GM18499 (cell line): ENCODE measurements at regions not wholly inside any gene's neighbourhood (a gene's known extent, or its start where the extent isn't known, plus 50 kb on each side); places are given as distances from the start of the nearest gene placed in this dataset.

Experiments
- ATAC-seq: cut with Tn5 transposase; IDR thresholded peaks from one replicate; pipeline ENCODE4 v1.9.1; 2021; ENCODE audit warnings: moderate number of reproducible peaks; ENCODE audit not compliant: insufficient read depth, unreplicated experiment

GRCh38 chr21:35111321-35111930, 62.3 kb upstream of the RUNX1 start:
- no peak for ATAC-seq

DNA sequence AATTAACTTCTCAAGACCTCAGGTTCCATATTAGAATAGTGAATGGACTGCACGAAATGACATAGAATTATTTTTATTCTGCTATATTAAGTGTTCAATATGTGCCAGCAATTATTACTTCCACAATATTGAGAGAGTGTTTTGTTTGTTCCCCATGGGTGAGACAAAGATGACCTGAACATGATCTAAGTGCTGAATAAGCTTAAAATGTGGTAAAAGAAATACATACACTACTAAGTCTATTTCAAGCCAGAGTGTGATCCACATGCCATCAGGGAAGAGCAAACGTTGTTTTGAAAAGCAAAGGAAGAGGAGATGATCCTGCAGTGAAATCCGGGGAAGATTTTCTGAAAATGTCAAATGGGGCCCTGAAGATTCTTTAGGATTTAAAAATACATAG, 59.8 kb upstream of the RUNX1 start:
- ATAC-seq: no peak

DNA sequence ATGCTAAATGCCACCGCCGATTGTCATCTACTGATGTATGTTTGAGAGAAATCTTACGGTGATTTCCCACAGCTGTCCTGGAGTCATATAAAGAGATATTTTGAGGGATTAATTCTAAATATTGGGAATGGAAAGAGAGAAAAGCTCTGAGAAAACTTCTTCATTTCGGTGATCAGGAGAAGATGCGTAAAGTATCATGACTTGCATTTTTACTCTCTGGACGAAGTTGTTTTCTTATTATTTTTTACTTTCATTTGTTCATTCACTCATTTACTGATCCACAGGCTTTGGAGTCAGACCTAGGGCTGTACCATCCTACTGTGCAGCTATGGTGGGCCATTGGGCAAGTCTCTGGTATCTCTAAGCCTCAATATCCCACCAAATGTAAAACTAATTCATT, 58.4 kb upstream of the RUNX1 start:
- no peak for ATAC-seq

DNA sequence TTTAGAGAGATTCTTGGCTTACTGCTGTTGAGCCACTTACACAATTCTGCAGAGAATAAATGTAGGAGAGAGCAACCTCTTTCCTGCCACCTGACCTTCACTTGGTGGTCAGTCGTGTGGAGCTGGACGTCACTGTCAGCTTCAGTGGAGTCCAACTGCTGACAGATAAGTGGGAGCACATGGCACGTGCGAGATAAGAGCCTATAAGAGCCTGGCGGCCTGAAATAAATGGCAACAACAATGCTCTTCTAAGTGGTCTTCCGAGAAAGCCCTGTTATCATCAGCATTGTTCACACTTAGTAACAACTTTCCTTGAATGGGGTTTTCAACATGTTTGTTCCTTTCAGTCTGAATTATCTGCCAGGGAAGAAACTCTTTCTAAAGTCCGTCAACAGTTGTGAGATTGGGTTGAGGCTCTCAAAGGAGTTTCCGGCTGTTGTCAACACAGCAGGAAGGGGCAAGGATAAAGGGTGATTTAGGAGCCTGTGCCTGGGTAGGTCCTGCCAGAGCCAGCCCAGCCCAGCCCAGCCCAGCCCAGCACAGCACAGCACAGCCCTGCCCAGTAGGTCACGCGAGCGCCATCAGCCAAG, 57.2 kb upstream of the RUNX1 start:
- ATAC-seq: no peak

GRCh38 chr21:35102488-35103371, 53.6 kb upstream of the RUNX1 start:
- no peak for ATAC-seq

DNA sequence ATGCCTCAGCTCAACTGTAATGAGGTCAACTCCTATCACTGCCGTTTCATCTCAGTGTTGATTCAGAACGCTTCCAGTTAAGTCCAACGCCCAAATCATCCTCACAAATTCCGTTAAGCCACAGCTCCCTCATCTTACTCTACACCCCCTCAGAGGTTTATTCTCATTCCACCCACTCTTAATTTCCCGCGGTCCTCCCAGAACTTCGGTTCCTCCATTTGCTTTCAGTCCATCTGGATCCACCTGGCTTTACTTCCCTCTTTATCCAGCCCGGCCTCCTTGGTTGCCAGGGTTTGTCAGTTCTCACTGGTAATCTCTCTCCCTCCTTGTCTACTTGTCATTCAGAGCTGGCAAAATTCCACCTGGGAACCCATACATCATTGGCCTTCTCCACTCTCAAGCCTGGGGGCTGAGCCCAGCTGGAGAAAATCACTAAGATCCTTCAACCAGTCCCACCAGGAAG, 51.3 kb upstream of the RUNX1 start:
- ATAC-seq: no peak

GRCh38 chr21:35099310-35099709, 50.2 kb upstream of the RUNX1 start:
- no peak for ATAC-seq
